Endothelial cell of umbilical vein (primary cell): ENCODE measurements at regions not wholly inside any gene's neighbourhood (a gene's known extent, or its start where the extent isn't known, plus 50 kb on each side); places are given as distances from the start of the nearest gene placed in this dataset.

Experiments used
- EZH2 ChIP-seq: IDR thresholded peaks from 2 replicates; pipeline ENCODE4 v1.6.1; 2012; ENCODE audit warnings: borderline replicate concordance, low read depth, mild to moderate bottlenecking, moderate library complexity, low read length, inconsistent platforms; ENCODE audit not compliant: severe bottlenecking
- GATA2 ChIP-seq: IDR thresholded peaks from 2 replicates; pipeline ENCODE4 v1.7.0; 2011; ENCODE audit warnings: low read depth, mild to moderate bottlenecking, moderate library complexity, mixed read lengths, low read length; ENCODE audit not compliant: insufficient read length, insufficient read depth
- JUN ChIP-seq: IDR thresholded peaks from 2 replicates; pipeline ENCODE4 v1.6.1; 2011; ENCODE audit warnings: borderline replicate concordance, low read depth; ENCODE audit not compliant: insufficient read length, insufficient read depth
- MYC ChIP-seq: IDR thresholded peaks from one replicate; pipeline ENCODE4 v1.6.1; 2011; ENCODE audit warnings: mild to moderate bottlenecking, low read depth, low read length
- POLR2A ChIP-seq: IDR thresholded peaks from 2 replicates; pipeline ENCODE4 v1.6.1; 2012; ENCODE audit warnings: low read depth, mild to moderate bottlenecking, control low read depth, low read length
- POLR2AphosphoS5 ChIP-seq: IDR thresholded peaks from 2 replicates; pipeline ENCODE4 v1.6.1; 2012; ENCODE audit warnings: low read depth, mild to moderate bottlenecking, control low read depth, low read length, moderate library complexity; ENCODE audit not compliant: insufficient read depth
- TF ChIP-seq, protein P1 (sequence below), 2 donors: IDR thresholded peaks; 1 replicate in 1 of 2; 2 replicates in 1 of 2; pipeline ENCODE4 v1.5.1; 2011; ENCODE audit warnings: low read length in 2 of 2, mild to moderate bottlenecking in 2 of 2, moderate library complexity in 2 of 2, control low read depth in 1 of 2, inconsistent platforms in 1 of 2, low read depth in 1 of 2; ENCODE audit not compliant: insufficient read depth in 1 of 2; ENCODE audit errors: extremely low read depth in 1 of 2
- TF ChIP-seq, protein P2 (sequence below): IDR thresholded peaks from 2 replicates; pipeline ENCODE4 v1.6.1; 2011; ENCODE audit not compliant: insufficient read depth, insufficient read length

GRCh38 chr11:104759464-104759863 lies 138.8 kb downstream of the CASP12 start:
- no peak for TF ChIP-seq EZH2
- TF ChIP-seq, protein P1, sequence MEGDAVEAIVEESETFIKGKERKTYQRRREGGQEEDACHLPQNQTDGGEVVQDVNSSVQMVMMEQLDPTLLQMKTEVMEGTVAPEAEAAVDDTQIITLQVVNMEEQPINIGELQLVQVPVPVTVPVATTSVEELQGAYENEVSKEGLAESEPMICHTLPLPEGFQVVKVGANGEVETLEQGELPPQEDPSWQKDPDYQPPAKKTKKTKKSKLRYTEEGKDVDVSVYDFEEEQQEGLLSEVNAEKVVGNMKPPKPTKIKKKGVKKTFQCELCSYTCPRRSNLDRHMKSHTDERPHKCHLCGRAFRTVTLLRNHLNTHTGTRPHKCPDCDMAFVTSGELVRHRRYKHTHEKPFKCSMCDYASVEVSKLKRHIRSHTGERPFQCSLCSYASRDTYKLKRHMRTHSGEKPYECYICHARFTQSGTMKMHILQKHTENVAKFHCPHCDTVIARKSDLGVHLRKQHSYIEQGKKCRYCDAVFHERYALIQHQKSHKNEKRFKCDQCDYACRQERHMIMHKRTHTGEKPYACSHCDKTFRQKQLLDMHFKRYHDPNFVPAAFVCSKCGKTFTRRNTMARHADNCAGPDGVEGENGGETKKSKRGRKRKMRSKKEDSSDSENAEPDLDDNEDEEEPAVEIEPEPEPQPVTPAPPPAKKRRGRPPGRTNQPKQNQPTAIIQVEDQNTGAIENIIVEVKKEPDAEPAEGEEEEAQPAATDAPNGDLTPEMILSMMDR (IDR thresholded peaks at IDR 0.05; ENCODE audit: extremely low read depth in 1 of 2, insufficient read depth in 1 of 2, low read depth in 1 of 2, low read length in 2 of 2) = no peak
- no peak for TF ChIP-seq POLR2AphosphoS5
- TF ChIP-seq POLR2A = no peak
- TF ChIP-seq MYC = no peak
- TF ChIP-seq, protein P2, sequence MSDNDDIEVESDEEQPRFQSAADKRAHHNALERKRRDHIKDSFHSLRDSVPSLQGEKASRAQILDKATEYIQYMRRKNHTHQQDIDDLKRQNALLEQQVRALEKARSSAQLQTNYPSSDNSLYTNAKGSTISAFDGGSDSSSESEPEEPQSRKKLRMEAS = no peak
- no peak for TF ChIP-seq JUN
- TF ChIP-seq GATA2 = no peak
